ENCODE measurements at regions not wholly inside any gene's neighbourhood (a gene's known extent, or its start where the extent isn't known, plus 50 kb on each side); places are given as distances from the start of the nearest gene placed in this dataset.
A peak's percentile ranks its signal among the peaks of the same experiment; 100 is the strongest.

- no peak for DNase-seq (ENCODE audit: low spot score)
These were observed 478.1 kb upstream of the NRP1 start for GRCh38 chr10:33812586-33812985.

- DNase-seq (ENCODE audit: low spot score), result no peak
These were observed 476.5 kb upstream of the NRP1 start for GRCh38 chr10:33810986-33811385.

GRCh38 chr10:33809732-33810131 is 475.3 kb upstream of the NRP1 start:
- DNase-seq (ENCODE audit: low spot score), result no peak

GRCh38 chr10:33808475-33808874 is 474.0 kb upstream of the NRP1 start:
- DNase-seq (ENCODE audit: low spot score), result no peak

GRCh38 chr10:33807531-33808359 is 473.3 kb upstream of the NRP1 start:
- DNase-seq (ENCODE audit: low spot score), result no peak

GRCh38 chr10:33805831-33806230 is 471.4 kb upstream of the NRP1 start:
- no peak for DNase-seq (ENCODE audit: low spot score)

GRCh38 chr10:33804584-33804983 is 470.1 kb upstream of the NRP1 start:
- no peak for DNase-seq (ENCODE audit: low spot score)

GRCh38 chr10:33803248-33803647 is 468.8 kb upstream of the NRP1 start:
- DNase-seq (ENCODE audit: low spot score), result no peak

GRCh38 chr10:33802566-33802965 is 468.1 kb upstream of the NRP1 start:
- no peak for DNase-seq (ENCODE audit: low spot score)

- DNase-seq (ENCODE audit: low spot score), result peak; percentile 13
These were observed 467.2 kb upstream of the NRP1 start for GRCh38 chr10:33801705-33802104.

GRCh38 chr10:33800986-33801385 is 466.5 kb upstream of the NRP1 start:
- DNase-seq (ENCODE audit: low spot score), result no peak

- DNase-seq (ENCODE audit: low spot score), result no peak
These were observed 466.1 kb upstream of the NRP1 start for GRCh38 chr10:33800545-33800944.

GRCh38 chr10:33799944-33800323 is 465.5 kb upstream of the NRP1 start:
- DNase-seq (ENCODE audit: low spot score), result no peak

- peak; percentile 22 for DNase-seq (ENCODE audit: low spot score)
These were observed 464.9 kb upstream of the NRP1 start for GRCh38 chr10:33799281-33799943.

- no peak for DNase-seq (ENCODE audit: low spot score)
These were observed 464.3 kb upstream of the NRP1 start for GRCh38 chr10:33798754-33799153.

GRCh38 chr10:33796680-33797079 is 462.2 kb upstream of the NRP1 start:
- no peak for DNase-seq (ENCODE audit: low spot score)

- DNase-seq (ENCODE audit: low spot score), result no peak
These were observed 461.1 kb upstream of the NRP1 start for GRCh38 chr10:33795529-33795928.

GRCh38 chr10:33794460-33794859 is 460.0 kb upstream of the NRP1 start:
- no peak for DNase-seq (ENCODE audit: low spot score)

- DNase-seq (ENCODE audit: low spot score), result no peak
These were observed 459.3 kb upstream of the NRP1 start for GRCh38 chr10:33793793-33794192.

- no peak for DNase-seq (ENCODE audit: low spot score)
These were observed 456.8 kb upstream of the NRP1 start for GRCh38 chr10:33791272-33791660.

- DNase-seq (ENCODE audit: low spot score), result no peak
These were observed 456.2 kb upstream of the NRP1 start for GRCh38 chr10:33790521-33791271.

- DNase-seq (ENCODE audit: low spot score), result no peak
These were observed 449.1 kb upstream of the NRP1 start for GRCh38 chr10:33783557-33783956.

- no peak for DNase-seq (ENCODE audit: low spot score)
These were observed 448.6 kb upstream of the NRP1 start for GRCh38 chr10:33783078-33783477.

Data from SW480 (cell line).